T-helper 22 cell (primary cell): ENCODE measurements at regions not wholly inside any gene's neighbourhood (a gene's known extent, or its start where the extent isn't known, plus 50 kb on each side); places are given as distances from the start of the nearest gene placed in this dataset.
"Not testable (repeated sequence)": the region's sequence is repeated elsewhere in the genome, so short reads cannot be mapped to it uniquely, and the experiment has no call there.

Experiments used
- DNase-seq: peaks from one replicate; pipeline ENCODE4 v3.0.0-alpha.2; 2020; ENCODE audit warnings: low read depth

DNA sequence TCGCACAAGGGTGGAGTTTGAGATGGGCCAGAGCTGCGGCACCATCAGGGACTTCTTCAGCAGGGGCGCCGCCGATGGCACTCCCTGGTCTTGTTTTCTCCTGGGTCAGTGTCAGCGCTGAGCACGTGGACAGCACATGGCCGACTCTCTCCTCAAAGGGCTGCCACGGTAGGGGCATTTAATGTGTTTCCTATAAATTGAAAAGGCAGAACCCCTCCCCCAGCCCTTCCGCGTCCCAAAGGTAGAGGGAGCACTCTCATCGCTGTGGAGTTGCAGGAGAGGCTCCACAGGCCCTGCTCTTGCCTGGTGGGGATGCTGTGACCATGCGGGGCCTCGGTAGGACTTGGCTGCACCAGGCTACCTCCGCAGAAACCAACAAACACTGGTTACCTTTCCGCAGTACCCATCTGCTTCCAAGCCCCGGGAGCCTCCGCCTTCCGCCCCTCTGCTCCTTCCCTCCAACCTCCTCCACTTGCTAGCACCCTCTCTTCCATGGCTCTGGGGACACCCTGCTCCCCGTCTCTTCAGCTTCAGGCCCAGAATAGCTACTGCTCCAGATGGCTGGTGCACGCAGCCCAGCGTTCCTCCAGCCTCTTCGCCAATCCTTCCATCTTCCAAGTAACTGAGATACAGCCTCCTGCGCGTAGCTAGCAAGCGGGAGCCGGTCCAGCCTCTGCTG lies 166.3 kb upstream of the ADCY1 start:
- no peak for DNase-seq

- DNase-seq, result no peak
Measured at GRCh38 chr7:45408409-45408737, 165.8 kb upstream of the ADCY1 start.

- DNase-seq, result no peak
Measured at GRCh38 chr7:45410893-45411292, 163.3 kb upstream of the ADCY1 start.

- DNase-seq, result no peak
Measured at GRCh38 chr7:45413419-45413818, 160.7 kb upstream of the ADCY1 start.

DNA sequence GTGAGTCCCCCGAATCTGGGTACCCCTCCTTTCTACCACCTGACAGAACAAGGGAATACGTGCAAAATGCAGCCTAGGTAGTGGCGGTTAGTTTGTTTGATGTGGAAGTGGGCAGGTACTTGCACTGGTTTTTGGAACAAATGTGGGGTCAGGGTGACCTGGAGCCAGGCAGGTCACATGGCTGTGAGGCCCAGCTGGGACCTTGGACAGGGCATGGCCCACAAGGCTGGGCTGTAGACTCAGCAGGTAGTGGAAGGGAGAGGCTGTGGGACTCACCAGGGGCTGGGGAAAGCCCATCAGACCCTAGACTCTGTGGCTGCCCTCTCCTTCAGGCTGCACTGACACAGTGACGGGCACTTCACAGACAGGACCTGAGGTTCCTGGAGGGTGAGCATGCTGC lies 159.9 kb upstream of the ADCY1 start:
- no peak for DNase-seq

DNA sequence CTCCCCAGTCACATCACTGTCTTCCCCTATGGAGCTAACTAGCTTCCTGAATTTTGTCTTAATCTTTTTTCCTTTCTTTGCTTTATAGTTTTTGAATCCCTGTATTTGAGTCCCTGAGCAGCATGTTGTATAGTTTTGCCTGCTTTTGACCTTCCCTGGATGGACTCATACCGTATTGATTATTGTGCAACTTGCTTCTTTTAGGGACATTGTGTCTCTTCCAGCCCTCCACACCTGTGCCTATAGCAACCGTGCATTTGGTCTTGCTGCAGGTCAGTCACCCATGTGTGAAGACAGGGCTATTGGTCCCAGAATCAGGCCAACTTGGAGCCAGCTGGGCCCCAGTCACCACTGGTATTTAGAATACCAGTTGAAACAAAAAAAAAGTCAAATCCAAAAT lies 158.9 kb upstream of the ADCY1 start:
- no peak for DNase-seq

DNA sequence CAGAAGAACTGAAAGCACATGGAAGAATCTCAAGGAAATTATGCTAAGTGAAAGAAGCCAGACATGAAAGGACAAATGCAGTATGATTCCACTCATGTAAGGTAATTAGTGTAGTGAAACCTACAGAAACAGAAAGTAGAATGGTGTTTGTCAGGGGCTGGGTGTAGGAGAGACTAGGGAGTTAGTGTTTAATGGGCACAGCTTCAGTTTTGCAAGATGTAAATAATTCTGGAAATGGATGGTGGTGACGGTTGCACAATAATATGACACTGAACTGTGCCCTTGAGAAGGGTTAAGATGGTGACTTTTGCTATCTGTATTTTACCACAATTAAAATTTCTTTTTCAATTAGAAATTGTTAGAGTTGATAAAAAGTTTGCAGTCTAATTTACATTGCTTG lies 157.3 kb upstream of the ADCY1 start:
- no peak for DNase-seq

DNA sequence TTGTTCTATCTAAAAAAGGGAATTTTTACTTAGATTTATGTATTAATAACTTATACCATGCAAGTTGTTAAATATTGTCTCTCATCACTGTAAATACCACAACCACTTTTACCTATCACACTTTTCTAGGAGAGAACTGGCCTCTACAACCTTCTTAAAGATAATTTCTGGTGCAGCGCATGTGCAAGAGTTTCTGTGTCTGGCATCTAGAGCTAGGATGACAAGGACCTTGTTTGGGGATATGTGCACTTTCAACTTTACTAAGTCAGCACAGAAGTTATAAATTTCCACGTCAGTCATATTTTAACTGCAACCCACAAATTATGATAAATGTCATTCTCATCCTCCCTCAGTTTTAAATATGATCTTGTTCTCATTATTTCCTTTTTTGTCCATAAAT lies 156.9 kb upstream of the ADCY1 start:
- no peak for DNase-seq

DNA sequence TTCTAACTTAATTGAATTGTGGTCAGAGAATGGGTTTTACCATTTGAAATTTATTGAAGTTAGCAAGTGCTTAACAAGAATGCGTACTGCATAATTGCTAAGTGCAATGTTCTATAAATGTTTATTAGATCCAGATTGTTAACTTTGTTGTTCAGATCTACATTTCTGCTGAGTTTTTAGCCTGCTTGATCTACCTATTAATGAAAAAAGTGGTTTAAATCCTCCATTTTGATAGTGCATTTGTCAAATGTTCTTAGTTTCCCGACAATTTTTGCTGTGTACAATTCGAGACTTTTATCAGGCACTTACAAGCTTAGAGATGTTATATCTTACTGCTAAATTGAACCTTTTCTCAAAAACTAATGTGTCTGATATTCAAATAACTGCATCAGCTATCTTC lies 156.4 kb upstream of the ADCY1 start:
- DNase-seq, result no peak

GRCh38 chr7:45420843-45421495 lies 153.2 kb upstream of the ADCY1 start:
- no peak for DNase-seq

DNA sequence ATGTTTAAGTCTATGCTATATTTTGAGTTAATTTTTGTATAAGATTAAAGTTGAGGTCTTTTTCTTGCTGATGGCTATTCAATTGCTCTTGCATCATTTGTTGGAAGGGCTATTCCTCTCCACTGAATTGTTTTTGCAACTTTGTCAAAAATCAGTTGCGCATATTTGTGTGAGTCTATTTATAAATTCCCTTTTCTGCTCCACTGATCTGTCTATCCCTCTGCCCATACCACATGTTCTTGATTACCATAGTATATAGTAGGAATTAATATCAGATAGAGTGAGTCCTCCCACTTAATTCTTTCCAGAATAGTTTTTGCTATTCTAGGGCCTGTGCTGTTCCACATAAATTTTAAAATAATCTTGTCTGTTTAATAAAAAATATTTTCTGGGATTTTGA lies 152.4 kb upstream of the ADCY1 start:
- no peak for DNase-seq

- DNase-seq, result no peak
Measured at GRCh38 chr7:45430397-45430796, 143.8 kb upstream of the ADCY1 start.

GRCh38 chr7:45434167-45434784 lies 139.9 kb upstream of the ADCY1 start:
- DNase-seq, result no peak

DNA sequence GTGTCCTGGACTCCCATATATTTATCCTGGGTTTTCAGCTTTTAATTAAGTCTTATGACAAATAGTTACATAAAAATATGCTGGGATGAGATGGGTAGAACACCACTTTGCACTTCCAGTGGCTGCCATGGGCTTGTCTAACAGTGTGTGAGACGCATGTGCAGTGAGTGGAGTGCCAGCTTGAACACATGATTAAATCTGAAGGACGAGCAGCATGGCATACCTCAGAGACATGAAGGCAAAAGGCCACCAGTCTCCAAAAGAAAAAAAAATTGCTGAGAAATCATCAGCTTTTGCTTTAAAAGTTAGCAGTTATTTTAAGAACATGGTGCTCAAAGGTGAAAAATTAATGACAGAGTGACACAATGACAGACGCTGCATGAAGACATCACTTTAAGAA lies 139.0 kb upstream of the ADCY1 start:
- no peak for DNase-seq

- DNase-seq, result no peak
Measured at GRCh38 chr7:45435846-45436245, 138.3 kb upstream of the ADCY1 start.

GRCh38 chr7:45440776-45441175 lies 133.4 kb upstream of the ADCY1 start:
- DNase-seq, result not testable (repeated sequence)

- no peak for DNase-seq
Measured at GRCh38 chr7:45443263-45443662, 130.9 kb upstream of the ADCY1 start.

DNA sequence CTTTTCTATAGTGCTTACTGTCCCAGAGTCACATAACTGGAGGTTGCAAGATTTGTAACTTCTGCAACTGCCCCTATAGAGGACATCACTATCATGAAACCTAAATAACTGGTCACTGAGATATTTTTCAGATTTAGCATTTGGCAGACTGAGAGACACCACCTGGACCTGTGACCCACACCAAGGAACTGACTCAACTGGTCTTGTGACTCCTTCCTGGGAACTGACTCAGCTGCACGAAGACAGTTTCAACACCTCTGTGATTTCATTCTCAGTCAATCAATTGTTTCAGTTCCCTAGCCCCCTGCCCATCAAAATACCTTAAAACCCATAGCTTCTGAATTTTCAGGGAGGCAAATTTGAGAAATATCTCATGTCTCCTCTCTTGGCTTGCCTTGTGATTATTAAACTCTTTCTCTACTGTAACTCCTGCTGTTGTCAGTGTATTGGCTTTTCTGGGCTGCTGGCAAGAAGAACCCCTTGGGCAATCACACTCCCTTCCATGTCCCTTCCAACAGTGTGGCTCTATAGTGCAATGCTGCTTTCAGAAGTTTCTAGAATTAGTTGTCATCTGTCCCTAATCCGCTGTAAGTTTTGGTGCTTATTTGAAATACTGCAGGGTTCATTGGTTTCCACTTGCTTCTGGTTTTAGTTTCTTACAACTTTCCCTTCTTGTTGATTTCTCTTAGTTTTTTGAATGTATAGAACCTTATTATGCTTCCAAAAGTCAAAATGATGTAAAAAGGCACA lies 127.8 kb upstream of the ADCY1 start:
- no peak for DNase-seq

DNA sequence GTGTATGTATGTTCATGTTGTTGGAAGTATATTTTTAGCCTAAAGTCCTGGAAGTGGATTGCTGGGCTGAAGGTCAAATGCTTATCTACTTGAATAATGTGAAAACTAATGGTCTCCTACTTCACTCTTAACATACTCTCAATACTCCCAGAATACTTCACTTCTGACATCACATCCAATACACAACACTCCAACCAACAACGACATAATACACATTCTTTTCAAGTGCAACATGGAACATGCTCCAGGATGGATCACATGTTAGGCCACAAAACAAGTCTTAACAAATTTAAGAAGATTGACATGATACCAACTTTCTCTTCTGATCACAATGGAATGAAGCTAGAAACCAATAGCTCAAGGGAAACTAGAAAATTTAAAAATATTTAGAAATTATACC lies 126.9 kb upstream of the ADCY1 start:
- no peak for DNase-seq

DNA sequence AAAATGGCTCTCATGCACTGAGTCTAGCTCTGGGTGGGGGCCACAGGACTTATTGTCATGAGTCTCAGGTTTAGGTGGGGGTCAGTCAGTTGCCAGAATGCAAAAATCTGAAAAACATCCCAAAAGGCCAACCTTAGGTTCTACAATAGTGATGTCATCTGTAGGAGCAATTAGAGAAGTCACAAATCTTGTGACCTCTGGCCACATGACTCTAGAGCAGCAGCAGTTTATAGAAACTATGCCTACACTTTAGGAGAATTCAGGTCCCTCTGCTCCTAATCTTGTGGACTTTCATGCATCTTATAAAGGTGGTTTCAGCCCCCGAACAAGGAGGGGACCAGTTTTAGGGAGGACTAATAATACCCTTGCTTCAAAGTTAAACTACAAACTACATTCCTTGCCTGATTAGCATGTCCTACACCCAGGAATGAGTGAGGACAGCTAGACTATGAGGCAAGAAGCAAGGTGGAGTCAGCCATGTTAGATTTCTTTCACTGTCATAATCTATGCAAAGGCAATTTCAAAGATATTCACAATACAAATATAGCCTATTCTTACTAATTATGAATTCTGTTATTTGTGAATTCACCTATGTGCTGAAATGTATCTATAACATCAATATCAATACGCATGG lies 123.5 kb upstream of the ADCY1 start:
- DNase-seq, result no peak

DNA sequence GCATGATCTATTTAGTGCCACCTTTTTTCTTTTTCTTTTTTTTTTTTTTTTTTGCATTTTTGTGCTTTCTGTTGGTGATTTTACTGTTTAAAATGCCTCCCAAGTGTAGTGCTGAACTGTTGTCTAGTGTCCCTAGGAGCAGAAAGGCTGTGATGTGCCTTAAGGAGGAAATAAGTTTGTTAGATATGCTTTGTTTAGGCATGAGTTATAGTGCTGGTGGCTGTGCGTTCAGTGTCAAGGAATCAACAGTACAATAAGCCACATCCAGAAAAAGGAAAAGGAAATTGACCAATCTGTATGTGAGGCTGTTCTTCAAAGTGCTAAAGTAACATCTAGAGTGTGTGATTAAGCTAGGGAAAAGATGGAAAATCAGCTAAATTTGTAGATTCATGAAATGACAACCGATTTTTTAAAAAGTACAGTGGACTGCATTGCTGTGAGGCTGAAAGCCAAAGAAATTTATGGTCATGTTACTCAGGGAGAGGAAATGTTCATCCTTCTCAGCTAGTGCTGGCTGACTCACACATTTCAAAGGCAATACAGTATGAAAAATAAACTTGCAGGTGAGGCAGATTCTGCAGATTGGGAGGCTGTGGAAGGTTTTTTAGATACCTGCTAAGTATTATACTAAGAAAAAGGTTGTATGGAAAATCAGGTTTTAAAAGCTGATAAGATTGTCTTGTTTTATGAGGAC lies 122.7 kb upstream of the ADCY1 start:
- DNase-seq, result no peak

- DNase-seq, result no peak
Measured at GRCh38 chr7:45454771-45455170, 119.4 kb upstream of the ADCY1 start.
